HL-60/S4 treated with phorbol 12-myristate 13-acetate at 8.2 ng/mL for 4 days and 3 days (cell line): ENCODE measurements at regions not wholly inside any gene's neighbourhood (a gene's known extent, or its start where the extent isn't known, plus 50 kb on each side); places are given as distances from the start of the nearest gene placed in this dataset.
"Not testable (repeated sequence)": the region's sequence is repeated elsewhere in the genome, so short reads cannot be mapped to it uniquely, and the experiment has no call there.

Source experiments
- in situ Hi-C: fragments of 300-500 bp; cut with MboI; formaldehyde crosslinking; loops from 2 replicates; pipeline ENCODE4 v1.15.0; 2022; ENCODE audit warnings: low sequenced_read_pairs

DNA sequence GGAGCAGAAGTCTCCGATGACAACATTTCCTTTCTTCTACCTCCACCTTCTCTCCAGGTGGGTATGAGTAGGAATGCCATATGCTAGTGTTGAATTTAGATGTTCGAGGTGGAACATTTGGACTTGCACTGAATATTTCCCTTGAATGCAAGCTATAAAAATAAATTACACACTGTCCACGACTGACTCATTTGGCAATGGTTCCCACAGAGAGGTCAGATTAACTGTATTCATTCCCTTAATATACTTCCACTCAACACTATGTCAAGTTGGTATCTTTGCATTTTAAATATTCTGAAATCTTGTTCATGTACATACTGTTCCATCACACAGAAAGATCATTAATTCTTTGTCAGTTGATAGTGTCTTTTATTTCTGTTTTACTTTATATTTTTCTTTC is 222.6 kb upstream of the PIK3R1 start:
- in situ Hi-C loops, result no loop called here

DNA sequence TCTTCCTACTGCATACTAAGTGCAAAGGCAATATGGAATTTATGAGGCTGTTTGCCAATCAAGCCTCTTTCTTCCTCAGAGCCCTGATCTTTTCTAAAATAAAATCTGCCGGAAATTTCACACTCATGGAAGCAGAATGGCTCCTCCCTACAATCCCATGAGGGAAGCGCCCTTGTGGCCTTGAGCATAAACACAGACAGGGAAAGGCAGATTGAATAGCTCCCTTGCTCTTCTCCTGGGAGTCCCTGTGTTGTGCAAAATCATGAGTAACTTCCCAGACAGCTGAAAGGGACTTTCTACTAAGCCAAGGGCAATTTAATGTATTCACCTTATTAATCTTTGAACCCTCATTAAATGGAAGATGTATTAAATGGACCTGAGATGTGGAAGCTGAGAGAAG is 226.1 kb upstream of the PIK3R1 start:
- in situ Hi-C loops, result no loop called here

- in situ Hi-C loops, result no loop called here
Observed at GRCh38 chr5:67986761-67987160, 228.8 kb upstream of the PIK3R1 start.

GRCh38 chr5:67985686-67986387 is 229.7 kb upstream of the PIK3R1 start:
- in situ Hi-C loops, result no loop called here

DNA sequence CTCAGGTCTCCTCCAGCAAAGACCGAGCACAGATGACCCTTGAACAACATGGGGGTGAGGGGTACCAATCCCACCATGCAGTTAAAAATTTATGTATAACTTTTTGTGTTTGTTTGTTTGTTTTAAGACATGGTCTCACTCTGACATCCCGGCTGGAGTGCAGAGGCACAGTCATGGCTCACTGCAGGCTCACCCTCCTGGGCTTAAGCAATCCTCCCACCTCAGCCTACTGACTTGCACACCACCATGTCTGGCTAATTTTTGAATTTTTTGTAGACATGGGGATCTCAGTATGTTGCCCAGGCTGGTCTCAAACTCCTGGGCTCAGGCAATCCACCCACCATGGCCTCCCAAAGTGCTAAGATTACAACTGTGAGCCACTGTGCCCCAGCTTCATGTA is 231.0 kb upstream of the PIK3R1 start:
- in situ Hi-C loops, result no loop called here

GRCh38 chr5:67983251-67984110 is 232.1 kb upstream of the PIK3R1 start:
- in situ Hi-C loops, result no loop called here

- in situ Hi-C loops, result not testable (repeated sequence)
Observed at GRCh38 chr5:67982160-67982559, 233.4 kb upstream of the PIK3R1 start.

DNA sequence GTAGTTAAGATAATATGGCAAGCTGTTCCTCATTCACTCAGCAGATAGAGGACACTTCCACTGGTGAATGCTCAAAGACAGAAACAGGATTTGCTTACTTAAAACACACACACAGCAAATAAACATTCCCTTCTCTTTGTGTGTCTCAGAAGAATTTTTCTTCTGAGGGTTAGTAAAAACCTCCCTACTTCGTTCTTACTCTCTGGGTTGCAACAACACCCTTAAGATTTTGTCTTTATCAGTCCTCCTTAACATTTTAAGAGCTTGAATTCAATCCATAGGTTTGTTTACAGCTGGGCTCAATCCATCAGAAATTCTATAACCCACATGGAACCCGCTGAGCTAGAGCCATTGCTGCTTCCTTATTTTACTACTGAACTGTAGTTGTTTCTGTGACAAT is 237.4 kb upstream of the PIK3R1 start:
- in situ Hi-C loops, result no loop called here

DNA sequence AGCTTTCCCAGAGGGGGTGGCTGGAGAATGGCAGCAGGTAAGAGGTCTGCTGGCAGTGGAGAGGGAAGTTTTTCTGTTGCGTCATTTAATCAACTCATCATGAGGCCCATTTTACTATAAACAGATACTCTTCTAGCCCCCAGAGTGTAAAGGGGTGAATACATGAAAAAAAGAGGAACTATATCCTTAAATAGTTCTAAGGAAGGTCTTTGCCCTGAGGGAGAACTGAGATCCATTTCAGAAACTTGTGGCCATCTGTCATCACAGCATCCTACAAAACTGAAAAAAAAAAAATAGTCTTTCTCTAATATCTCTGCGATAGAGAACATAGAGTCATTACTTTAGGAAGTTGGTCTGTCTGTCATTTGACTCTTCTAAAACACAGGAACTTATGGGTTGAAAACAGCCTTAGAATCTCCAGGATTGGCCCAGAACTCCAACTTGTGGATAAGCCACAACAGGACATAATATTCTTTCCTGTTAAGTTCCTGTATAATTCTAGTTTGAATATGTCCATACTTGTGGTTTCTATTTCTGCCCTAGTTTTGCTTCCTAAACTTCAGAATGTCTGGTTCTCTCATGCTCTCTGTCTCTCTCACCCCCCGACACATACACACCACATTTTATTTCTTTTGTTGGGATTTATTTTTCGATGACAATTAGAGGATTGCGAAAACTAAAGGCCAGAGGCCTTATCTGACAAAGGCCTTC is 238.5 kb upstream of the PIK3R1 start:
- in situ Hi-C loops, result no loop called here

DNA sequence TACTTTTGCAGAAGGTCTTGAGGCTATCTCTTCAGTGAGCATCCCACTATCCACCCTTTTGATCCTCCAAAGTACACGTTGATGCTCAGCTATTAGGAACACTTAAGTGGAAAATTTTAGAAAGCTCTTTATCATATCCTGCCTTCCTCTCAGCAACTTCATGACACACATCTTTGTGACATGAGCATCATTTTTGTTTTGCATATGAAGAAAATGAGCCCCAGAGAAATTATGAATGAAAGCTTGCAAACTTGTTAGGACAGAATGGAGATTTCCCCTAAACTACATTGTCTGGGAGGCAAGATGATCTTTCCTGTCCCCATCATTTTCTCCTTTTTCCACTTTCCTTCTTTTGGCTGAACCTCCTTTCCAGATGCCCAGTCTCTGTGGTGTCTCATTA is 239.4 kb upstream of the PIK3R1 start:
- in situ Hi-C loops, result no loop called here

DNA sequence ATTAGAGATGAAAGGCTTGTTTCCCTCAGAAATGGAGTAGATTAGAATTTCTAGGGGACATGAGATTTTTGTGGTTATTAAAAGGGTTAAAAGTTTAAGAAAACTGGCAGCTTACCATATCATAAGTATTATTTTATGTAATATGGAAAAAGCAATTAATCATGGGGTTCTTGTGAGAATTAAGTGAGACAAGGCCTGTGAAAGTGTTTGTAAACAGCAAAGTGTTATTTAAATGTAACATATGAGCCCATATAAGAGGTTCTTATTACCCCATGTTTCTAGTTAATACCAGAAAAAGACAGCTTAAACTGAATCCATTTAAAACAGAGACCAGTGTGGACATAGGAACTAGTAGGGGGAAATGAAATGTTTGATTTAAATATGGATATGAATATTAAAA is 241.1 kb upstream of the PIK3R1 start:
- in situ Hi-C loops, result no loop called here

DNA sequence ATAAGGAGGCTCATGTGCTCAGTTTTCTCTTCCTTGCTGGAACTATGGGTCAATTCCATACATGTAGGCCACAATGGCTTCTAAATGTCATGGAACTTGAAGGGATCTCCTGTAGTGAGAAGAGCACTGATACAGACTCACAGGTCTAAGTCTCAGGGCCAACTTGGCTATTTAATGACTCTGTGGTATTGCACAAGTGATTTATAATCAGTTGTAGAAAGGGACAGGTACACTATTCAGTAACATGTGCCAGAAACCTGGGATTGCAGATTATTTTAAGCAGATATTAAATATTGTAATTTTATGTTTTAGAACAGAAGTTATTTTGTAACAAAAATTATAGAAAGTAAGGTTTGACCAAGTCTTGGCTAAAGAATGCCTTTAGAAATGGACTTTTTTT is 241.5 kb upstream of the PIK3R1 start:
- in situ Hi-C loops, result no loop called here

DNA sequence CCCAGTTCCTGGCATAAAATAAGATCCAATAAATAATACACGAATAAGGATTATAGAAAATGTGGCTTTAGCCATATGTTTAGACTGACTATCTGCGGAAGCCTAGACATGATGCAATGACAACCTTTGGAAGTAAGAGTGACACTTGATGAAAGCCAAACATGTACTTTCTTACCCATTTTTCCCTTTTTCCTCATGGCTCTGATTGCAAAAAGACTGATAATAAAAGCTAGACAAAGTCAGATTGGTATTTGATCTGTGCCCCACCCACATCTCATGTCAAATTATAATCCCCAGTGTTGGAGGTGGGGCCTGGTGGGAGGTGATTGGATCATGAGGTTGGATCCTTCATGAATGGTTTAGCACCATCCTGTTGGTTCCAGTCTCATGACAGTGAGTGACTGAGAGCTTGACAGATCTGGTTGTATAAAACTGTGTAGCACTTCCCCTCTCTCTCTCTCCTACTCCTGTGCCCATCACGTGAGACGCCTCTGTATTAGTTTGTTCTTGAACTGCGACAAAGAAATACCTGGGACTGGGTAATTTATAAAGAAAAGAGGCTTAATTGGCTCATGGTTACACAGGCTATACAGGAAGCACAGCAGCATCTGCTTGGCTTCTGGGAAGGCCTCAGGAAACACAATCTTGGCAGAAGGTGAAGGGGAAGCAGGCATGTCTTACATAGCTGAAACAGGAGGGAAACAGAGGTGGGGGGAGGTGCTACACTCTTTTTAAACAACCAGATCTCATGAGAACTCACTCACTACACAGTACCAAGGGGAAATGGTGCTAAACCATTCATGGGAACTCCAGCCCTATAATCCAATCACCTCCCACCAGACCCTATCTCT is 243.4 kb upstream of the PIK3R1 start:
- in situ Hi-C loops, result no loop called here

- in situ Hi-C loops, result no loop called here
Observed at GRCh38 chr5:67971223-67971830, 244.2 kb upstream of the PIK3R1 start.

DNA sequence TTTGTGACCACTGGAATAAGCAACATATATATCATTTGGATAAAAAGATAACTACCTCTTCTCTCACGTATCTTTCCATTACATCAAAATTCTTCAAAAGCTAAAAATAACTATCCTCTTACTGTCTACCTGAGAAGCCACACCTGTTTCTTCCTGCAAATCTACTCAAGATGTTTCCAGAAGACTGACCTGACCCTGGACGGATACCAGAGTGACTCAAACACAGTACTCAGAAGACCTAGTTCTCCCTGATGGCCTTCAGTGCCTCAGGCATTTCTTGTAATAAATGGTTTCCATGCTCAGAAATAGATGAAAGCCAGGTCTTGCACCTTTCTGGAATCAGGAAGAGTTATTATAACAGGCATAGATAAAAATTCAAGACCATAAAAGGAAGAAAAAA is 245.9 kb upstream of the PIK3R1 start:
- in situ Hi-C loops, result no loop called here

- in situ Hi-C loops, result no loop called here
Observed at GRCh38 chr5:67969176-67969575, 246.4 kb upstream of the PIK3R1 start.

GRCh38 chr5:67966712-67967111 is 248.8 kb upstream of the PIK3R1 start:
- in situ Hi-C loops, result no loop called here

- in situ Hi-C loops, result no loop called here
Observed at GRCh38 chr5:67964619-67965018, 250.9 kb upstream of the PIK3R1 start.

DNA sequence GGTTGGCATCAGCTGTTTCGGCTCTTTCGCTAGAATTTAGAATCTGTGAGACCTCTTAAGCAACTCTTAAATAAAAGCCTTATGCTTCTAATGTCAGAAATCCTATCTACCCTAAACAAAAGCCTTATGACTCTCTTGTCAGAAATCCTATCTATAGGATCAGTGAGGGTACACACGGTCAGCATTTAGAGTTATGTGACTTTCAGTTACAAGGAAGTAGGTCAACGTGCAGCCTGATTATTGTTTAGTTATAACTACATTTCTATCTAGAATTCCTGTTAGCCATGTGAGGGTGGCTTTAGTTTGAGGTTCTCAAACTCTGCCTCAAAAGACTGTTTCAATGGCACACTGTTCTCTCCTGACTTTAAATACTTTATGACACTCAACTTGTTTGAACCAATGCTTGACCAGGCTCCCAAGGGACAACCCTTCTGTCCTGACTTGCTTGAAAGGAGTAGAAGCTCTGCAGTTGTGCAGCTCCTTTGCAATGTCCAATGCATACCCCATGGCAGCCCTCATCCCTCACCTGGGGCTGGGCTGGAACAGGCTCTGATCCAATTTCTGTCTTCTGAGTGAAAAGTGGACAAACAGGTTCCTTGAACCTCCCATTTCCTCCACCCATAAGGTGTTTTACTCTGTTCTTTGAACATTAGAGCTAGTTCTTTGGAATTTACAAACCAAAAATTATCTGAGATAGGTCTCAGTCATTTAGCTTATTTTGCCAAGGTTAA is 251.6 kb upstream of the PIK3R1 start:
- in situ Hi-C loops, result no loop called here

DNA sequence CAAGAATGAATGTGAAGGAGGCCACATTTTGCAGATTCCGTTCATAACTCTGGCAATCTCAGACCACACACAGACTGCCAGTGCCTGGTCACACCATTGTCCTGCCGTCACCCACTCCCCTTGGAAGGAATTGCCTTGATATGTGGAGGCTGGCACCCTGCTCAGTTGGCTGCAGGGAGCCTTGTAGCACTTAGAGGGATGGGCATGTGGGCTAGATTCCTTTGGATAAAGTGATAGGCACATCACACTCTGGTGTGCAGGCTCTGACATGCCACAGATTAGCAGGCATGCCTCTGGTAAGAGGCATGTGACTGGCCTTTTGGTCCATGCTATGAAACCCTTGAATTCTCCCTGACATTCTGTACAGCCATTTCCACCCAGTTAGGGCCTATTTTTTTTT is 254.6 kb upstream of the PIK3R1 start:
- in situ Hi-C loops, result no loop called here
